ENCODE measurements at regions not wholly inside any gene's neighbourhood (a gene's known extent, or its start where the extent isn't known, plus 50 kb on each side); places are given as distances from the start of the nearest gene placed in this dataset.

DNA sequence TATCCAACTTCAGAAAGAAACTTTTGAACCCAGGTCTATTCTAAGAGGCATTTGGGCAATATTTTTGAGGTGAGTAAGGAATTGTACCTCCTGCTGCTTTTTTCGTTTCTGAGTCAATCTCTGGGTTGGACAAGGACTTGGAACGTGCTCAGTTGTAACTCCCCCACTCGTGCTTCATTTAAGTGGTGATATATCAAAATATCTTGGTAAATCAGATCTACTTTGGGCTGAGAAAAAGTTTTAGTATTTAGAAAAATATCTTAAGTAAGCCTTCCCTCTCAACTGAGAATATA, 728.9 kb downstream of the EFNB2 start:
- no peaks in the 10 kb centered on the region for H3K27me3 ChIP-seq (ENCODE audit: insufficient read depth, low read length)
- H4K20me1 ChIP-seq (ENCODE audit: insufficient read depth, low read length) = no peaks in the 10 kb centered on the region
- H3K27ac ChIP-seq (ENCODE audit: low read depth, low read length) = no peak overlapping the region
- no peaks in the 10 kb centered on the region for H3K9me3 ChIP-seq (ENCODE audit: low read depth, low read length)
- DNase-seq (ENCODE audit: insufficient read length, low spot score, missing footprints) = no peak
- no peaks in the 10 kb centered on the region for H3K4me1 ChIP-seq (ENCODE audit: insufficient read depth, low read length)
- no peaks in the 10 kb centered on the region for H3K79me2 ChIP-seq (ENCODE audit: insufficient read depth, low read length)
- no peak overlapping the region for H2AFZ ChIP-seq (ENCODE audit: low read length)
- TF ChIP-seq CTCF (IDR thresholded peaks at IDR 0.05; ENCODE audit: extremely low read depth, low read depth, low read length) = no peak
- no peak overlapping the region for H3K4me2 ChIP-seq (ENCODE audit: insufficient read depth, low read length)
- no peaks in the 10 kb centered on the region for H3K36me3 ChIP-seq (ENCODE audit: insufficient read depth, low read length)
- no peak overlapping the region for H3K4me3 ChIP-seq (ENCODE audit: insufficient read depth, low read length)

GRCh38 chr13:105805892-105806627, 729.4 kb downstream of the EFNB2 start:
- no peak for DNase-seq (ENCODE audit: insufficient read length, low spot score, missing footprints)
- Histone ChIP-seq H3K4me3 (ENCODE audit: insufficient read depth, low read length) (no peak overlapping the region), H3K79me2 (ENCODE audit: insufficient read depth, low read length) (no peaks in the 10 kb centered on the region), H3K36me3 (ENCODE audit: insufficient read depth, low read length) (no peaks in the 10 kb centered on the region), H3K27ac (ENCODE audit: low read depth, low read length) (no peak overlapping the region), H4K20me1 (ENCODE audit: insufficient read depth, low read length) (no peaks in the 10 kb centered on the region), H3K27me3 (ENCODE audit: insufficient read depth, low read length) (no peaks in the 10 kb centered on the region), H3K4me1 (ENCODE audit: insufficient read depth, low read length) (no peaks in the 10 kb centered on the region), H2AFZ (ENCODE audit: low read length) (no peak overlapping the region), H3K4me2 (ENCODE audit: insufficient read depth, low read length) (no peak overlapping the region), H3K9me3 (ENCODE audit: low read depth, low read length) (no peaks in the 10 kb centered on the region)
- no peak for TF ChIP-seq CTCF (IDR thresholded peaks at IDR 0.05; ENCODE audit: extremely low read depth, low read depth, low read length)

- Histone ChIP-seq H3K79me2 (ENCODE audit: insufficient read depth, low read length) (no peaks in the 10 kb centered on the region), H3K27ac (ENCODE audit: low read depth, low read length) (no peak overlapping the region), H3K4me1 (ENCODE audit: insufficient read depth, low read length) (no peaks in the 10 kb centered on the region), H3K27me3 (ENCODE audit: insufficient read depth, low read length) (no peaks in the 10 kb centered on the region), H2AFZ (ENCODE audit: low read length) (no peak overlapping the region), H3K4me3 (ENCODE audit: insufficient read depth, low read length) (no peak overlapping the region), H3K4me2 (ENCODE audit: insufficient read depth, low read length) (no peak overlapping the region), H3K36me3 (ENCODE audit: insufficient read depth, low read length) (no peaks in the 10 kb centered on the region), H4K20me1 (ENCODE audit: insufficient read depth, low read length) (no peaks in the 10 kb centered on the region), H3K9me3 (ENCODE audit: low read depth, low read length) (no peaks in the 10 kb centered on the region)
- peak; percentile 80 for DNase-seq (ENCODE audit: insufficient read length, low spot score, missing footprints)
- no peak for TF ChIP-seq CTCF (IDR thresholded peaks at IDR 0.05; ENCODE audit: extremely low read depth, low read depth, low read length)
These were observed 730.8 kb downstream of the EFNB2 start for GRCh38 chr13:105804561-105805190.

DNA sequence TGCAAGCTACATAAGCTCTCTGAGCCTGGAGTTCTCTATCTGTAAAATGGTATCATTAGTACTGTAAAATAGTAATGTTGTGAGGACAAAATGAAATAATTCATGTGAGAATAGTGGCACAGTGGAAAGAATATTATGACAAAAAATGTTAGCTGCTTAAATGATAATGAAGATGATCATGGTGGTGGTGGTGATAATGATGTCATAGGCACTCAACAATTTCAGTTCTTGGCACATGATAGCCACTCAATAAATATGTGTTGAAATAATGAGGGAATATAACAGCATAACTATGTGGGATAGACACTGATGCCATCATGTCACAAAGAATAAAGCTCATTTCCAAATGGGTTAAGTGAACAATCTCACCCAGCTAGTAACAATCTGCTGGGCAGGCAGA, 736.3 kb downstream of the EFNB2 start:
- no peaks in the 10 kb centered on the region for H3K27me3 ChIP-seq (ENCODE audit: insufficient read depth, low read length)
- H3K9me3 ChIP-seq (ENCODE audit: low read depth, low read length) = no peaks in the 10 kb centered on the region
- no peaks in the 10 kb centered on the region for H3K79me2 ChIP-seq (ENCODE audit: insufficient read depth, low read length)

More for the DNA sequence above, 736.3 kb downstream of the EFNB2 start:
- DNase-seq (ENCODE audit: insufficient read length, low spot score, missing footprints) = no peak
- H3K4me1 ChIP-seq (ENCODE audit: insufficient read depth, low read length) = no peaks in the 10 kb centered on the region
- H4K20me1 ChIP-seq (ENCODE audit: insufficient read depth, low read length) = no peaks in the 10 kb centered on the region
- no peak overlapping the region for H3K27ac ChIP-seq (ENCODE audit: low read depth, low read length)
- TF ChIP-seq CTCF (IDR thresholded peaks at IDR 0.05; ENCODE audit: extremely low read depth, low read depth, low read length) = no peak
- H2AFZ ChIP-seq (ENCODE audit: low read length) = no peak overlapping the region
- no peak overlapping the region for H3K4me3 ChIP-seq (ENCODE audit: insufficient read depth, low read length)
- H3K4me2 ChIP-seq (ENCODE audit: insufficient read depth, low read length) = no peak overlapping the region
- H3K36me3 ChIP-seq (ENCODE audit: insufficient read depth, low read length) = no peaks in the 10 kb centered on the region

Measured in osteoblast (primary cell).